SJSA1 (cell line): ENCODE measurements at regions not wholly inside any gene's neighbourhood (a gene's known extent, or its start where the extent isn't known, plus 50 kb on each side); places are given as distances from the start of the nearest gene placed in this dataset.

ENCODE experiments used
- DNase-seq, 2 experiments: peaks; one replicate each; pipeline ENCODE4 v3.0.0-alpha.2; 2015 to 2020; ENCODE audit warnings: low spot score in 2 of 2, low read depth in 1 of 2
- H3K27ac ChIP-seq: fragments of 250-450 bp; sonication (Bioruptor Pico); 2 replicates; pipeline ENCODE4 v1.5.1; 2020; ENCODE audit warnings: mild to moderate bottlenecking, moderate library complexity
- H3K27me3 ChIP-seq: fragments of 250-450 bp; sonication (Bioruptor Pico); replicated peaks from 2 replicates; pipeline ENCODE4 v1.5.1; 2020; ENCODE audit warnings: mild to moderate bottlenecking, moderate library complexity
- H3K36me3 ChIP-seq: fragments of 250-450 bp; sonication (Bioruptor Pico); 2 replicates; pipeline ENCODE4 v1.5.1; 2020; ENCODE audit warnings: mild to moderate bottlenecking
- H3K4me1 ChIP-seq: fragments of 250-450 bp; sonication (Bioruptor Pico); replicated peaks from 2 replicates; pipeline ENCODE4 v1.6.1; 2021; ENCODE audit warnings: mild to moderate bottlenecking
- H3K4me3 ChIP-seq: fragments of 250-450 bp; sonication (Bioruptor Pico); 2 replicates; pipeline ENCODE4 v1.5.1; 2020; ENCODE audit warnings: mild to moderate bottlenecking
- H3K9me3 ChIP-seq: fragments of 250-450 bp; sonication (Bioruptor Pico); replicated peaks from 2 replicates; pipeline ENCODE4 v1.5.1; 2020; ENCODE audit warnings: mild to moderate bottlenecking

DNA sequence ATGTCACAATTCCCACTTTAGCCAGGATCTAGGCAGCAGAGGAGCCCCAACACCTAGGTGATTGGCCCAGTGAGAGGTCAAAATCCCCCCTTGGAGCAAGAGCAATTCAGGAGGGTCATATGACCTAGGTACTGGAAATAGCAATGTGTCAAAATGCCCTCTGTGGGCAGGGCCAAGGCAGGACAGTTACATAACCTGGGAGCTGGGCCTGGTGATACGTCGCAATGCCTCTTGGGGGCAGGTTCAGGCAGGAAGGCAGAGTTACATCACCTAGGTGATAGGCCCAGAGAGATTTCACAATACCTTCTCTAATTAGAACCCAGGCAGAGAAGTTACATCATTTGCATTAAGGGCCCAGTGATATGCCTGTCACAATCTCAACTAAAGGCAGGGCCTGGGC lies 1906.3 kb downstream of the TP53TG3F start:
- Histone ChIP-seq H3K9me3 (no peaks in the 10 kb centered on the region; the same call in none of the 2 replicates), H3K36me3 (no peaks in the 10 kb centered on the region), H3K4me1 (no peaks in the 10 kb centered on the region), H3K27me3 (no peaks in the 10 kb centered on the region), H3K4me3 (no peak overlapping the region), H3K27ac (no peak overlapping the region)
- DNase-seq, result no peak

DNA sequence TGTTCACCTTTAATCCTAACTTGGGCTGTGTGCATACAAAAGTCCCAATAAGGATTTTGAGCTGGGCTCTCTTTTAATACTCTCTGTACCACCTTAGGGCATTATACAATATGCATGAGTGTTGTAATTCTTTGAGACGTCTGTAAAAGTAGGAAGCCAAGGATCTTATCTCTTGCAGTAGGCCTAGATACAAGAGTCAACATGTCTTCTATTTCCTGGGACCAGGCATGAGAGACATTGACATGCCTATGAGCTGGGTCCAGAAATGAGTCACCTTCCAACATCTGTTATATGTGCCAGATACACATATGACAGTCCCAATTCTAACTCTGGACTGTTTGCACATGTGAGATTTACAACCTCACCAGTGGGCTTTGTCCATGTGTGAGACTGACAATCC lies 1911.2 kb downstream of the TP53TG3F start:
- Histone ChIP-seq H3K4me1 (no peaks in the 10 kb centered on the region), H3K36me3 (no peaks in the 10 kb centered on the region), H3K4me3 (no peak overlapping the region), H3K27me3 (no peaks in the 10 kb centered on the region), H3K27ac (no peak overlapping the region), H3K9me3 (peaks cover 3% of the 10 kb centered on the region)
- DNase-seq, result no peak

DNA sequence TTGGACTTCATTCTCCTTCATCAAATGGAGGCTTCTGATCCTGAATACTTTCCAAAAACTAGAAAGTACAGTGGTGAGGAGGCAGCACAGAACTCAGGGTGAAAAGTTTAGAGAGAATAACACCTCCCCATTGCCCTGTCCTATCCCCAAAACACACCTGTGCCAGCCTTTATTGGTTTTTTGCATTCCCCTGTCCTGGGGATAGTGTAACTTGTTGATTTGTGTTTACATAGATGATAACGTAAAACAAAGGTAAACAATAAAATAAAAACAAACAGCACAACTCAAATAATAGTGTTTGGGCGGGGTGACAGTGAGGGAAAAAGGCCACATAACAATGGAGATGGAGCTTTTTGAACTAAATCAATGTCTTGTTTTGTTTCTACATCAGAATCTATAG lies 1917.7 kb downstream of the TP53TG3F start:
- Histone ChIP-seq H3K36me3 (no peaks in the 10 kb centered on the region), H3K9me3 (no peaks in the 10 kb centered on the region; the same call in 1 of the 2 replicates), H3K4me1 (no peaks in the 10 kb centered on the region), H3K27me3 (no peaks in the 10 kb centered on the region), H3K27ac (no peak overlapping the region), H3K4me3 (no peak overlapping the region)
- DNase-seq, result no peak

GRCh38 chr16:35386619-35387018 lies 1927.2 kb downstream of the TP53TG3F start:
- H3K36me3 ChIP-seq, result no peaks in the 10 kb centered on the region
- no peaks in the 10 kb centered on the region for H3K4me1 ChIP-seq
- no peak overlapping the region for H3K4me3 ChIP-seq
- H3K9me3 ChIP-seq, result 0 out of 2 replicates have a peak, but pooled peaks cover 3% of the 10 kb centered on the region
- H3K27ac ChIP-seq, result no peak overlapping the region
- H3K27me3 ChIP-seq, result no peaks in the 10 kb centered on the region
- no peak for DNase-seq

GRCh38 chr16:35391328-35391727 lies 1931.9 kb downstream of the TP53TG3F start:
- no peak for DNase-seq
- Histone ChIP-seq H3K4me1 (no peaks in the 10 kb centered on the region), H3K36me3 (no peaks in the 10 kb centered on the region), H3K27ac (no peak overlapping the region), H3K9me3 (peaks cover 3% of the 10 kb centered on the region; the same call in 1 of the 2 replicates), H3K27me3 (no peaks in the 10 kb centered on the region), H3K4me3 (no peak overlapping the region)

DNA sequence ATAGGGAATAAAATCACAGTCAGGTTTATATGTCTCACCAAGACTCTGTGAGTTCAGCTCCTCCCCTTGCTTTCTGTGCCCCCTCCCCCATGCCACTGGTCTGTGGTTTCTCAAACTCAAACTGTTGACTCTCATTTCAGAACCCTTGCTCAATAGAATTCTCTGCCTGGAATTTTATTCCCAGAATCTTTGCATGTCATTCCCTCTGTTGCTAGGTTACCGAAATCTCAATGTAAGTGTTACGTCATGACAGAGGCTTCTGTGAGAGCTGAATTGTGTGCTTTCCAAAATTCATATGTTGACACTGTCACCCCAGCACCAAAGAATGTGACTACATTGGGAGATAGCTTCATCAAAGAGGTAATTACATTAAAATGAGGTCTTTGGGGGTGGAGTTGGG lies 1938.8 kb downstream of the TP53TG3F start:
- Histone ChIP-seq H3K36me3 (no peaks in the 10 kb centered on the region), H3K27me3 (no peaks in the 10 kb centered on the region), H3K9me3 (no peaks in the 10 kb centered on the region; the same call in 1 of the 2 replicates), H3K27ac (no peak overlapping the region), H3K4me3 (no peak overlapping the region), H3K4me1 (no peaks in the 10 kb centered on the region)
- DNase-seq, result no peak

DNA sequence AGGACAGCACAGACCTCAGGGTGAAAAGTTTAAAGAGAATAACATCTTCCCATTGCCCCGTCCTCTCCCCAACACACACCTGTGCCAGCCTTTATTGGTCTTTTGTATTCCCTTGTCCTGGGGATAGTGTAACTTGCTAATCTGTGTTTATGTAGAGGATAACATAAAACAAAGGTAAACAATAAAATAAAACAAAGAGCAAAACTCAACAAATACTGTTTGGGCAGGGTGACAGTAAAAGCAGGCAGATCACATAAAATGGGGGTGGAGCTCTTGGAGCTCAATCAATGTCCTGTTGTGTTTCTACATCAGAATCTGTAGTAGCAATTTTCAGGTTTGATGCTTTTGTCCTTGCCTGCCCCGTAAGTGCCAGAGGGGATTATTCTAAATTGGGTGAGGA lies 1939.7 kb downstream of the TP53TG3F start:
- DNase-seq, result no peak
- no peaks in the 10 kb centered on the region for H3K36me3 ChIP-seq
- H3K4me1 ChIP-seq, result no peaks in the 10 kb centered on the region
- H3K4me3 ChIP-seq, result no peak overlapping the region
- H3K27me3 ChIP-seq, result no peaks in the 10 kb centered on the region
- no peaks in the 10 kb centered on the region for H3K9me3 ChIP-seq
- H3K27ac ChIP-seq, result no peak overlapping the region

- no peak for DNase-seq
- Histone ChIP-seq H3K9me3 (0 out of 2 replicates have a peak, but pooled peaks cover 2% of the 10 kb centered on the region), H3K27me3 (no peaks in the 10 kb centered on the region), H3K4me3 (no peak overlapping the region), H3K36me3 (no peaks in the 10 kb centered on the region), H3K27ac (no peak overlapping the region), H3K4me1 (no peaks in the 10 kb centered on the region)
Measured at GRCh38 chr16:35404273-35404672, 1944.9 kb downstream of the TP53TG3F start.

GRCh38 chr16:35405526-35405925 lies 1946.1 kb downstream of the TP53TG3F start:
- no peaks in the 10 kb centered on the region for H3K27me3 ChIP-seq
- H3K36me3 ChIP-seq, result no peaks in the 10 kb centered on the region
- no peak for DNase-seq
- H3K27ac ChIP-seq, result no peak overlapping the region
- no peaks in the 10 kb centered on the region for H3K4me1 ChIP-seq
- 0 out of 2 replicates have a peak, but pooled peaks cover 2% of the 10 kb centered on the region for H3K9me3 ChIP-seq
- H3K4me3 ChIP-seq, result no peak overlapping the region

GRCh38 chr16:35409503-35409902 lies 1950.1 kb downstream of the TP53TG3F start:
- no peak for DNase-seq

GRCh38 chr16:35410438-35410837 lies 1951.0 kb downstream of the TP53TG3F start:
- Histone ChIP-seq H3K4me3 (no peak overlapping the region), H3K36me3 (no peaks in the 10 kb centered on the region)

More at GRCh38 chr16:35409503-35409902, 1950.1 kb downstream of the TP53TG3F start:
- Histone ChIP-seq H3K9me3 (0 out of 2 replicates have a peak, but pooled peaks cover 2% of the 10 kb centered on the region), H3K27ac (no peak overlapping the region), H3K27me3 (no peaks in the 10 kb centered on the region), H3K4me3 (no peak overlapping the region), H3K4me1 (no peaks in the 10 kb centered on the region), H3K36me3 (no peaks in the 10 kb centered on the region)

DNA sequence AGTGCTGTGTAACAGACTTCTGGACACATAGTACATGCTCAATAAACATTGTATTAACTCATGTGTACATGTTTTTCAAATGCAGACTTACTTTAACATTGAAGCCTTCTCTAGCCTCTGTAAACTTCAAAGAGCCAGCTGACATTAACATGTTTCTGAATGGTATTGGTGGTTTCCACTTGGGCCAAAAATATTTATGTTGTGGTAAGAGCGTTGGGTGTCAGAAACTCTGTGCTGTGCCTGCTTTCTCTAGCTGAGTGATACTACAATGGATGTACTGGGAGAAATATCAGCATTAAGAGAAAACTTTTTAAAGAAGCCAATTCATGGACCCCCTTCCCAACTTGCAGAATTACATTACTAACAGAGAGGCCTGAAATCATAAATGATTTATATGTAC lies 1951.7 kb downstream of the TP53TG3F start:
- Histone ChIP-seq H3K27ac (no peak overlapping the region), H3K4me3 (no peak overlapping the region), H3K9me3 (0 out of 2 replicates have a peak, but pooled peaks cover 2% of the 10 kb centered on the region), H3K36me3 (no peaks in the 10 kb centered on the region), H3K4me1 (no peaks in the 10 kb centered on the region), H3K27me3 (no peaks in the 10 kb centered on the region)
- no peak for DNase-seq

More at GRCh38 chr16:35410438-35410837, 1951.0 kb downstream of the TP53TG3F start:
- no peaks in the 10 kb centered on the region for H3K27me3 ChIP-seq
- DNase-seq, result no peak
- H3K27ac ChIP-seq, result no peak overlapping the region
- no peaks in the 10 kb centered on the region for H3K4me1 ChIP-seq
- H3K9me3 ChIP-seq, result 0 out of 2 replicates have a peak, but pooled peaks cover 2% of the 10 kb centered on the region

- Histone ChIP-seq H3K9me3 (no peaks in the 10 kb centered on the region), H3K4me1 (no peaks in the 10 kb centered on the region), H3K4me3 (no peak overlapping the region), H3K27me3 (no peaks in the 10 kb centered on the region), H3K36me3 (no peaks in the 10 kb centered on the region), H3K27ac (no peak overlapping the region)
- DNase-seq, result no peak
Measured at GRCh38 chr16:35414139-35414538, 1954.7 kb downstream of the TP53TG3F start.

GRCh38 chr16:35414563-35414962 lies 1955.2 kb downstream of the TP53TG3F start:
- no peaks in the 10 kb centered on the region for H3K9me3 ChIP-seq
- H3K27me3 ChIP-seq, result no peaks in the 10 kb centered on the region
- no peak overlapping the region for H3K27ac ChIP-seq
- DNase-seq, result no peak
- no peaks in the 10 kb centered on the region for H3K36me3 ChIP-seq
- H3K4me3 ChIP-seq, result no peak overlapping the region
- H3K4me1 ChIP-seq, result no peaks in the 10 kb centered on the region

- DNase-seq, result no peak
- Histone ChIP-seq H3K4me3 (no peak overlapping the region), H3K9me3 (0 out of 2 replicates have a peak, but pooled peaks cover 6% of the 10 kb centered on the region), H3K4me1 (no peaks in the 10 kb centered on the region), H3K27ac (no peak overlapping the region), H3K36me3 (no peaks in the 10 kb centered on the region), H3K27me3 (no peaks in the 10 kb centered on the region)
Measured at GRCh38 chr16:35425270-35425669, 1965.9 kb downstream of the TP53TG3F start.
